Astrocyte of the cerebellum (primary cell): ENCODE measurements at regions not wholly inside any gene's neighbourhood (a gene's known extent, or its start where the extent isn't known, plus 50 kb on each side); places are given as distances from the start of the nearest gene placed in this dataset.

Experiments
- DNase-seq: peaks from one replicate; pipeline ENCODE4 v3.0.0-alpha.2; 2011; ENCODE audit warnings: low read depth
- H3K4me3 ChIP-seq: 2 replicates; pipeline ENCODE4 v1.5.1; 2011; ENCODE audit warnings: mild to moderate bottlenecking, low read depth, low read length, moderate library complexity
- CTCF ChIP-seq: IDR thresholded peaks from 2 replicates; pipeline ENCODE4 v1.5.1; 2012; ENCODE audit warnings: low read length, low read depth, moderate library complexity, mild to moderate bottlenecking; ENCODE audit errors: missing control alignments
- in situ Hi-C: cut with HindIII; loops from 2 replicates; pipeline ENCODE4 v1.10.0; 2017; ENCODE audit warnings: low sequenced_read_pairs

GRCh38 chr2:120982598-120982997, 246.9 kb downstream of the GLI2 start:
- in situ Hi-C loops, result no loop called here
- TF ChIP-seq CTCF, result no peak
- DNase-seq, result no peak
- H3K4me3 ChIP-seq, result no peak overlapping the region

GRCh38 chr2:120983344-120983743, 247.7 kb downstream of the GLI2 start:
- no peak for TF ChIP-seq CTCF
- no peak for DNase-seq
- in situ Hi-C loops, result no loop called here
- H3K4me3 ChIP-seq, result no peak overlapping the region

GRCh38 chr2:120984046-120984445, 248.4 kb downstream of the GLI2 start:
- DNase-seq, result no peak
- no peak for TF ChIP-seq CTCF
- in situ Hi-C loops, result no loop called here
- H3K4me3 ChIP-seq, result no peak overlapping the region

- no peak for TF ChIP-seq CTCF
- no peak for DNase-seq
- no peak overlapping the region for H3K4me3 ChIP-seq
- in situ Hi-C loops, result no loop called here
Measured at GRCh38 chr2:120984452-120985173, 248.9 kb downstream of the GLI2 start.

- TF ChIP-seq CTCF, result no peak
- in situ Hi-C loops, result no loop called here
Measured at GRCh38 chr2:120985174-120985996, 249.7 kb downstream of the GLI2 start.

GRCh38 chr2:120985997-120986651, 250.5 kb downstream of the GLI2 start:
- in situ Hi-C loops, result no loop called here
- no peak for TF ChIP-seq CTCF
- H3K4me3 ChIP-seq, result no peak overlapping the region
- DNase-seq, result no peak

More at GRCh38 chr2:120985174-120985996, 249.7 kb downstream of the GLI2 start:
- DNase-seq, result no peak
- H3K4me3 ChIP-seq, result no peak overlapping the region
